ENCODE measurements at regions not wholly inside any gene's neighbourhood (a gene's known extent, or its start where the extent isn't known, plus 50 kb on each side); places are given as distances from the start of the nearest gene placed in this dataset.

GRCh38 chr6:12414096-12414675 is 124.0 kb downstream of the EDN1 start:
- Histone ChIP-seq H3K56ac (replicated peaks; ENCODE audit: insufficient read length, low read depth, low read length) (no peak overlapping the region), H4K8ac (ENCODE audit: extremely low read depth, insufficient read depth, low read length) (no peak overlapping the region), H3K23me2 (ENCODE audit: low read depth, low read length) (no peaks in the 10 kb centered on the region), H2BK15ac (ENCODE audit: low read length) (no peak overlapping the region), H2BK20ac (ENCODE audit: low read length) (no peak overlapping the region), H2BK12ac (ENCODE audit: low read depth, low read length) (no peak overlapping the region), H3K4me2 (ENCODE audit: insufficient read depth in 1 of 2, low read depth in 2 of 2, low read length in 2 of 2) (no peak overlapping the region), H3K79me2 (ENCODE audit: control insufficient read depth in 1 of 2, insufficient read depth in 2 of 2, low read length in 2 of 2) (no peaks in the 10 kb centered on the region), H4K5ac (ENCODE audit: insufficient read length, low read depth, low read length) (no peak overlapping the region), H3K4me3 (ENCODE audit: extremely low read depth in 1 of 4, insufficient read depth in 2 of 4, low read depth in 3 of 4, low read length in 4 of 4) (no peak overlapping the region), H3K79me1 (ENCODE audit: low read depth, low read length) (no peaks in the 10 kb centered on the region), H3K9ac (replicated peaks in 1 of 4; ENCODE audit: extremely low read depth in 1 of 4, low read depth in 3 of 4, low read length in 3 of 4) (no peak overlapping the region), H3K18ac (ENCODE audit: extremely low read depth, low read length) (no peak overlapping the region), H2AK5ac (ENCODE audit: low read depth, low read length) (no peak overlapping the region), H4K91ac (replicated peaks; ENCODE audit: insufficient read length, low read length) (no peak overlapping the region), H2BK5ac (ENCODE audit: low read depth, low read length) (no peak overlapping the region), H3K4me1 (replicated peaks in 1 of 4; ENCODE audit: control insufficient read depth in 3 of 4, insufficient read depth in 4 of 4, low read length in 3 of 4) (no peaks in the 10 kb centered on the region), H4K20me1 (replicated peaks in 1 of 2; ENCODE audit: control insufficient read depth in 1 of 2, insufficient read depth in 2 of 2, low read length in 2 of 2) (no peaks in the 10 kb centered on the region), H2AFZ (ENCODE audit: low read length) (no peak overlapping the region), H3K23ac (ENCODE audit: insufficient read length) (no peak overlapping the region), H3K4ac (replicated peaks; ENCODE audit: insufficient read length, low read depth, low read length) (no peak overlapping the region), H3K14ac (ENCODE audit: insufficient read length) (no peak overlapping the region), H3K36me3 (ENCODE audit: control insufficient read depth in 2 of 4, insufficient read depth in 4 of 4, low read length in 3 of 4) (no peaks in the 10 kb centered on the region), H2BK120ac (replicated peaks; ENCODE audit: low read depth, low read length) (no peak overlapping the region), H3K27ac (ENCODE audit: low read depth, low read length) (no peak overlapping the region), H3K27me3 (replicated peaks in 1 of 4; ENCODE audit: control insufficient read depth in 3 of 4, extremely low read depth in 1 of 4, insufficient read depth in 3 of 4, low read length in 3 of 4) (no peaks in the 10 kb centered on the region), H3K9me3 (ENCODE audit: insufficient read depth in 2 of 2, low read depth in 1 of 2, low read length in 1 of 2) (peaks cover 0 to 2% of the 10 kb centered on the region in 2 experiments; a peak in 1 of 4 replicates)
- WGBS, 2 experiments (ENCODE audit: extremely low coverage in 1 of 2, insufficient coverage in 1 of 2, insufficient read length in 1 of 2, insufficient replicate concordance in 2 of 2, low coverage in 1 of 2, low lambda C conversion rate in 2 of 2, missing lambda C conversion rate in 1 of 2): 96% methylated on average over 4 of the region's 4 CpGs; no CpG with 5 or more reads in 1 of the 2 experiments
- ChIA-PET CTCF (ENCODE audit: partially characterized antibody) (interaction anchor here (0.8 kb wide), 1 partner anchor 10 kb away, joined by 3 read pairs; no protein-coding TSS in a partner anchor), POLR2A (ENCODE audit: partially characterized antibody) (no interaction called here)
- no peak for FAIRE-seq
- DNase-seq (ENCODE audit: low read depth in 1 of 2, low spot score in 2 of 2): no peak
- TF ChIP-seq HDAC2 (IDR thresholded peaks at IDR 0.05; ENCODE audit: borderline replicate concordance in 1 of 2, low read depth in 2 of 2, low read length in 2 of 2) (no peak), MAX (IDR thresholded peaks at IDR 0.05) (no peak), E2F6 (IDR thresholded peaks at IDR 0.05) (no peak), ASH2L (IDR thresholded peaks at IDR 0.05; ENCODE audit: low read length) (no peak), TAF7 (optimal IDR thresholded peaks at IDR 0.05; ENCODE audit: borderline replicate concordance, low read depth, low read length) (no peak), SIX5 (IDR thresholded peaks at IDR 0.05; ENCODE audit: low read depth, low read length) (no peak), EZH2 (IDR thresholded peaks at IDR 0.05; ENCODE audit: low read depth, low read length, severe bottlenecking) (no peak), CBX8 (IDR thresholded peaks at IDR 0.05; ENCODE audit: borderline replicate concordance, low read depth, low read length) (no peak), POLR2AphosphoS5 (IDR thresholded peaks at IDR 0.05; ENCODE audit: low read depth, low read length) (no peak), CEBPB (IDR thresholded peaks at IDR 0.05; ENCODE audit: low read depth, low read length) (no peak), RAD21 (IDR thresholded peaks at IDR 0.05 in 1 of 2, conservative IDR thresholded peaks at IDR 0.05 in 1 of 2; ENCODE audit: low read depth in 2 of 2, low read length in 2 of 2) (no peak), SP4 (IDR thresholded peaks at IDR 0.05; ENCODE audit: low read length) (no peak), GTF2F1 (IDR thresholded peaks at IDR 0.05; ENCODE audit: borderline replicate concordance, low read depth, low read length) (no peak)

Data from H1 (cell line).